Right atrium auricular region (tissue), 2 donors: ENCODE measurements at regions not wholly inside any gene's neighbourhood (a gene's known extent, or its start where the extent isn't known, plus 50 kb on each side); places are given as distances from the start of the nearest gene placed in this dataset.

Experiments used
- DNase-seq: peaks from one replicate; pipeline ENCODE4 v3.0.0-alpha.2; 2019; ENCODE audit warnings: low spot score
- H3K27ac ChIP-seq, 2 donors: fragments of 200-600 bp; sonication (generic); 1 replicate in 1 of 2; 2 replicates in 1 of 2; pipeline ENCODE4 v1.5.1; 2016 to 2019
- H3K27me3 ChIP-seq, 2 donors: fragments of 200-600 bp; sonication (generic); one replicate each; pipeline versions ENCODE4 v1.5.1 to v1.6.0; 2017 to 2019
- H3K36me3 ChIP-seq: fragments of 200-600 bp; sonication (generic); one replicate; pipeline ENCODE4 v1.5.1; 2016
- H3K4me1 ChIP-seq, 2 donors: fragments of 200-600 bp; sonication (generic); one replicate each; pipeline versions ENCODE4 v1.5.1 to v1.6.0; 2017 to 2019
- H3K4me3 ChIP-seq, 2 donors: fragments of 200-600 bp; sonication (generic); 1 replicate in 1 of 2; 2 replicates in 1 of 2; pipeline ENCODE4 v1.5.1; 2017 to 2019; ENCODE audit warnings: mild to moderate bottlenecking in 1 of 2, moderate library complexity in 1 of 2
- H3K9me3 ChIP-seq, 2 donors: fragments of 200-600 bp; sonication (generic); one replicate each; pipeline ENCODE4 v1.5.1; 2019
- TF ChIP-seq, protein P1 (sequence below), 2 donors: fragments of 200-600 bp; sonication (generic); IDR thresholded peaks; one replicate each; pipeline ENCODE4 v1.5.1; 2019; ENCODE audit warnings: antibody characterized with exemption in 2 of 2

DNA sequence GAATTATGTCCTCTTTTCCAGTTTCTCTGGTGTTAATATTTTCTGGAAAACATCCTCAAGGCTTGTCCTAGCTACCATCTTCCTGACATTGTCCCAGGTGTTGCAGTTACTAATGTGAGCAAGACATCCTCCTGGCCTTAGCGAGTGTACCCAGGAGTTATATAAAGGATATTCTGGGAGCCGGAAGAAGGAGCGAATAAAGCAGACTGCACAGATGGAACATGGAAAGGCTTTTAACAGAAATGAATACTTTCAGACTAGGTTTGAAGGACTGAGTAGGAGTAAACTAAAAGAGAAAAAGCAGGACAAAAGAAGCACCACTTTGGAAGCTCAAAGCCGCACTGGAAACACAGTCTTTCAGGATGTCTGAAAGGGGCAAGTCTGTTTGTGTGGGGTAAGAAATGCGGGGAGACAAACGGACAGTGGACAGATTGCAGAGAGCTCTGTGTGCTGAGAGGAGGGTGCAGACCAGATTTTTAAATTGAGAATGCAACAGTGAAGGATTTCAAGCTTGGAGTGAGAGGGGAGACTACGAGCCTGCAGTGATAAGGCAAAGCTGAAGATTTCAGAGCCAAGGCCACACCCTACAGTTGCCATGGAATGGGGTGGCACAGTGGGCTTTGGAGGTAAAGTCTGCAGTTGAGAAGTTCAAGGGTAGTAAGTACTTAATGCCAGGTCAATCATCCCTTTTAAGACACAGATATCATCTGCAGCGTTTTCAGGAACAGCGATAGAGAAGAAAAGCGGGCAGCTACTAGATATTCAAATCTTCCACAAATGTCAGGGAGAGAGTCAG, 94.1 kb upstream of the TAF11L2 start:
- H3K4me1 ChIP-seq: no peaks in the 10 kb centered on the region
- DNase-seq: no peak
- no peaks in the 10 kb centered on the region for H3K9me3 ChIP-seq
- H3K36me3 ChIP-seq: no peaks in the 10 kb centered on the region
- no peaks in the 10 kb centered on the region for H3K27me3 ChIP-seq
- no peak overlapping the region for H3K27ac ChIP-seq
- no peak overlapping the region for H3K4me3 ChIP-seq
- TF ChIP-seq, protein P1, sequence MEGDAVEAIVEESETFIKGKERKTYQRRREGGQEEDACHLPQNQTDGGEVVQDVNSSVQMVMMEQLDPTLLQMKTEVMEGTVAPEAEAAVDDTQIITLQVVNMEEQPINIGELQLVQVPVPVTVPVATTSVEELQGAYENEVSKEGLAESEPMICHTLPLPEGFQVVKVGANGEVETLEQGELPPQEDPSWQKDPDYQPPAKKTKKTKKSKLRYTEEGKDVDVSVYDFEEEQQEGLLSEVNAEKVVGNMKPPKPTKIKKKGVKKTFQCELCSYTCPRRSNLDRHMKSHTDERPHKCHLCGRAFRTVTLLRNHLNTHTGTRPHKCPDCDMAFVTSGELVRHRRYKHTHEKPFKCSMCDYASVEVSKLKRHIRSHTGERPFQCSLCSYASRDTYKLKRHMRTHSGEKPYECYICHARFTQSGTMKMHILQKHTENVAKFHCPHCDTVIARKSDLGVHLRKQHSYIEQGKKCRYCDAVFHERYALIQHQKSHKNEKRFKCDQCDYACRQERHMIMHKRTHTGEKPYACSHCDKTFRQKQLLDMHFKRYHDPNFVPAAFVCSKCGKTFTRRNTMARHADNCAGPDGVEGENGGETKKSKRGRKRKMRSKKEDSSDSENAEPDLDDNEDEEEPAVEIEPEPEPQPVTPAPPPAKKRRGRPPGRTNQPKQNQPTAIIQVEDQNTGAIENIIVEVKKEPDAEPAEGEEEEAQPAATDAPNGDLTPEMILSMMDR (IDR thresholded peaks at IDR 0.05): no peak

DNA sequence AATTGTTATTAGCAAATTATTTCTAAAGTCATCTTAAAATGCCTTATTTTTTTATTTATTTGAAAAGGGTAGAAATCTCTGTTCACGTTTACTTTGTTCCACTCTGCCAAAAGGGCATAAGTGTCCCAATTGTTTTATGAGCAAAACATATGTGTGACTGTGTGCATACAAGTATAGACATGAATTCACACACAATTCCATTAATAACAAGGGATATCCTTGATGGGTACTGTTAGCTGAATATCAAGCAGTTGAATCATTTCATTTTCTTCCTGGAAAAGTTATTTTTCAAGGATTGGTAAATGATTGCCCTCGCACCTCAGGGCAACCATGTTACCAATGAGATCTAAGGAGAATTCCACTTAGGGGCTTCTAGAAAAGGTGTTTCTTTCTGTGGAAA, 92.1 kb upstream of the TAF11L2 start:
- DNase-seq: no peak
- Histone ChIP-seq H3K27ac (no peak overlapping the region), H3K27me3 (no peaks in the 10 kb centered on the region), H3K9me3 (no peaks in the 10 kb centered on the region), H3K36me3 (no peaks in the 10 kb centered on the region), H3K4me3 (no peak overlapping the region), H3K4me1 (no peaks in the 10 kb centered on the region)
- TF ChIP-seq, protein P1 (IDR thresholded peaks at IDR 0.05): no peak

DNA sequence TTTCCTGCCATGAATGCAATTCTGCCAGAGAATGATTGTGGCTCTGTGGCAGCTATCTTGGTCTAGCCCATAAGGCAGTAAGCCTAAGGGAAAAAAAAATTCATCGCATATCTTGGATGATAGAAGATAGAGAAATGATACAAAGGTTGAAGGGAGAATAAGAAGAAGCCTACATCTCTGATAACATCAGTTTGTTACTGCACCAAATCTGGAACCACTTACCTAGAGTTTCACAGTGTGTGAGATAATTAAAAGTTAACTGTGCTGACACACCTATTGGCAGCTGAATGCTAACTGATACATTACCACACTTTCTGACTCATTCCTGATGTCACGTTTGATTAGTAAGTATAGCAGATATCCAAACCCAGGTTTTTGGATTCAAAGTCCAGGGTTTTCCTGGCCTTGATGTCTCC, 91.6 kb upstream of the TAF11L2 start:
- H3K4me1 ChIP-seq: no peaks in the 10 kb centered on the region
- H3K36me3 ChIP-seq: no peaks in the 10 kb centered on the region
- TF ChIP-seq, protein P1 (IDR thresholded peaks at IDR 0.05): no peak
- H3K9me3 ChIP-seq: no peaks in the 10 kb centered on the region
- H3K27ac ChIP-seq: no peak overlapping the region
- H3K27me3 ChIP-seq: no peaks in the 10 kb centered on the region
- H3K4me3 ChIP-seq: no peak overlapping the region
- no peak for DNase-seq

DNA sequence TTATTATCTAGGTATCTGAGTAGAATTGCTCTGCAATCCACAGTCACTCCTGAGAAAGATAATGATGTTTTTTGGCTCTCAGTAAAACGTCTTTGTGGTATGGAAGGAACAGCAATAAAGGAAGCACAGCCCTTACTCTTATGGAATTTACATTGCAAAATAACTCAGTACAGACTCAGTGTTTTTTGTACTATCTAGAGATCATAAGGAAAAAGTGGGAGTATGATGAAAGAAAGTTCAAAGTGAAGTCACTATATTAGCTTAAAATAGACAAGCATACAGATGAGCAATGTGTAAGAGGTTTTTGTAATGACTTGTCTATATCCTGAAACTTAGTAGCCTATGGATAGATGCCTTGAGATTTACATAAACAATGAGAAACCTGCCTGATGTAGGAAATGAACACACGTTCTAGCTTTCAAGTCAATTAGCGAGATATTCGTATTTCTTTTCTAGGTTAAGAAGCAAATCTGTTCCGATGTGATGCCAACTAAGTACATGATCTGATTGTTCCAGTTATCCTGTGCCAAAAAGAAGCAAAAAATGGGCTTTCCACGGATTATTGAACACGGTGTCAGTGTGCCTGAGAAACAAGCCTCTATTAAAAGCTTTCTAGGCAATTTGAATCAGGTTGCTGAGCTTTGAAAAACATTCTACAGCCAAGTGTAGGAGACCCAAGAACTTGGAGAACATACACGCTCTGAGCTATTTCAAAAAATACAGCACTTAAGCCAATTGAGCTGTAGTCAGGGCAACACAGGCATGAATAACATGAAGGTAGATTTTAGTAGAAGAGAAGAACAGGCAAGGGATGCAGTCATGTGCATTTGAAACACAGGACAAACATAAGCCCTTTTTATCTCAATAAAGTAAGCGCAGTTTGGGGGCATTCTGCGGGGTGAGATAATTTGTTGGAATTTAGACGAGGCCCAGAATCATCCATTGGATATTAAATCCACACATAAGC, 86.3 kb upstream of the TAF11L2 start:
- H3K4me3 ChIP-seq: no peak overlapping the region
- no peak for DNase-seq
- H3K27ac ChIP-seq: no peak overlapping the region
- H3K9me3 ChIP-seq: no peaks in the 10 kb centered on the region
- no peaks in the 10 kb centered on the region for H3K4me1 ChIP-seq
- no peaks in the 10 kb centered on the region for H3K36me3 ChIP-seq
- TF ChIP-seq, protein P1 (IDR thresholded peaks at IDR 0.05): no peak
- no peaks in the 10 kb centered on the region for H3K27me3 ChIP-seq

DNA sequence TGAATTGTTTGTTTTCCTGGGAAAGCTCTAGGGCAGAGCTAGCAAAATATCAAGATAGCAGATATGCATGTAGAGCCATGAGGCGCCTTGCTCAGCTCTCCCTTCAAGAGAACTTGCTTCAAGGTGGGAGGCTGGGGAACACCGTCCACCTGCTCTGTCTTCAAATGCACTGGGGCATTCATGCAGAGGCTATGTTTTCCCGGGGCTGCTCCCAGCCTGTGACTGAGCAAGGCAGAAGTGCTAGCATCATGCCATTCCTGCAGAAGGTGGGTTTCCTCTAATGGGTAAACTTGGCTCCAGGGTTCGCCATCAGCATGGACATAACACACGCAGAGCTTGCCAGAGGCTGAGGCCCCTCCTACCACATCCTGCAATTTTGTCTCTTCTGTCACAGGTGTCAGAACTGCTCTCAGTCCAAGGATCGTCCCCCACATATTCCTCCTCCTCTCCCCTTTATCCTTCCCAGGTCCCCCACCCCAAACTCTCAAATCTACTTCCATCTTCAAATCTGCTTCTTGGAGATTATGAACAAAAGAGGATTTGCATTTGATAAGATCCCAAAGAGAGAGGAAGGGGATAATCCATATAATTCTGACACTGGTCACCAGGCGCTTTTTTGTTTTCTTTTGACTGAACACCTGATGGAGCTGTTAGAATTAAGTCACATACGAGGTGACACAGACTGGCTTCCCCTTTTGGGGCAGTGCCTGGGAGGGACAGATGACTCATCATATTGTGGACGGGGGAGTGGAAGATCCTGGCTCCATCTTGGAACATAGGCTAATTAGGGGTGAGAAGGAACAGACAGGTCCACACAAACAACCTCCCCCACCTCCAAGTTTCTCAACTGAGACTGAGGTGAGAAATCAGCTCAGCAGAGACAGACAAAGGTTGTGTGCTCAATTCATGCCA, 85.0 kb upstream of the TAF11L2 start:
- Histone ChIP-seq H3K4me1 (no peaks in the 10 kb centered on the region), H3K27me3 (no peaks in the 10 kb centered on the region), H3K9me3 (no peaks in the 10 kb centered on the region), H3K4me3 (no peak overlapping the region), H3K36me3 (no peaks in the 10 kb centered on the region), H3K27ac (no peak overlapping the region)
- DNase-seq: no peak
- TF ChIP-seq, protein P1 (IDR thresholded peaks at IDR 0.05): no peak
